ENCODE measurements at regions not wholly inside any gene's neighbourhood (a gene's known extent, or its start where the extent isn't known, plus 50 kb on each side); places are given as distances from the start of the nearest gene placed in this dataset.

GRCh38 chr3:168889666-168890065, 773.8 kb downstream of the MECOM start:
- DNase-seq (ENCODE audit: low spot score), result no peak

DNA sequence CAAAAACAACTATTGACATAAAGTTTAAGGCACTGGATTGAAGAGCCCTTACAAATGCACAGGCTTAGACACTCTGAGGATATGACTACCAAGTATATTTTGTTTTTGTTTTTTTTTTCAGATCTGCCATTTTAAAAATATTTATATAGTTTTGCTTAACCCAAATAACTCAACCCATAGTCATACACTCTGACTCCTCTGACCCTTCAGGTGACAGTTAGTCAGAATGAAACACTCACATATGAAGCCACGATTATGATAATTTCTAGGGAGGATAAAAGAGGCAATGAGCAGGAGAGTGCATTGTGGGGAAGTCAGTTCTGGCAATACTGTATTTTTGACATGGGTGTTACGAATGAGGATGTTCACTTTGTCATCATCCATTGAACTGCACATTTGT, 774.7 kb downstream of the MECOM start:
- DNase-seq (ENCODE audit: low spot score), result no peak

GRCh38 chr3:168885028-168885427, 778.5 kb downstream of the MECOM start:
- DNase-seq (ENCODE audit: low spot score), result no peak

GRCh38 chr3:168884353-168884903, 779.1 kb downstream of the MECOM start:
- peak; percentile 57 for DNase-seq (ENCODE audit: low spot score)

DNA sequence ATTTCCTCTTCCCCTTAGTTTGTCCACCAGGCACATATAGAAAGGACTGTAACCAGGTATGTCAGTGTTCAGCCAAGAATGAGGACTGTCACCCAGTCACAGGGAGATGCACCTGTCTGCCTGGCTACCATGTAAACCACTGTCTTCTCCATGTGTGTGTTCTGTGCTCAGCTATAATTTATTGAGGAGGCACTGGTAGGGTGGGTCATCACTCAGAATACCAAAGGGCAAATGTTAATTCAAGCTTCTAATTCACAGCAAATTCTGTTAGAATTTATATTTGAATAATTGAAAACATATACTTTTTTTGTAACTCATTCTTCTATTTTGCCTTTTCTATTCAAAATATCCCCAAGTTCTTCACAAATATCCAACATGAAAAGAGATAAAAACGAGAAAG, 780.4 kb downstream of the MECOM start:
- DNase-seq (ENCODE audit: low spot score), result no peak

DNA sequence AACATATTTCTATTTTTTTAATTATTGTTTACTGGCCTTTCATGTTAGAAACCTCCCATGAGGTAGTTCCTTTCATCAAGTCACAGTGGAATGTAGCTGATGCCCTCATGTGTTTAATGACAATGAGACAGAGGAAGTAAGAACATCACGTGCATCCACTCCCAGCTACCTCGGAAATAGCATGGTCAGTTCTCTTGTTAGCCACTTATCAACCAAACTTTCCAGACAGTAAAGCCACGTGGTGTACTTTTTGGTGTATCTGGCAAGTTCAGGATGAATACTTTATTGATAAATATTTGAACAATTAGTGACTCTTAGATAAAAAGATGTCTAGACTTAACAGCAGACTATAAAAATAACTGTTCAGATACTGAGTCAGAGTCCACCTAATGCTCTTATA, 781.7 kb downstream of the MECOM start:
- no peak for DNase-seq (ENCODE audit: low spot score)

GRCh38 chr3:168878655-168879054, 782.9 kb upstream of the GOLIM4 start:
- no peak for DNase-seq (ENCODE audit: low spot score)

DNA sequence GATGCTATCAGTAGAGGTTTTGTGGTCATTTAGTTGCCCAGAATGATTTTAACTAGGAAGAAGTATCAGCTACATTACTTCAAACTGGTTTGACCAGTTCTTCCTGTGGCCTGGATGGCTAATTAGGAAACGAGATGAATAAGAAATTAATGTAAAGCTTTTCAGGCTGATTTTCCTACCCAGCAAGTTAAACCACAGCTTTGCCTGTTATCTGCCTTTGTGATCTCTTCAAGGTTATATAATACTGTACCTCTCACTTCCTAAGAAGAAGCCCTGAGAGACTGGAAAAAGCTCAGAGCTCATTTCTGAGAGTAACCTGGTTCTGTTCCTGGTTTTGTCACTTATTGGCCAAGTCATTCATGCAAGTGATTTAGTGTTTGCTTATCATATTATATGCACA, 782.2 kb upstream of the GOLIM4 start:
- peak; percentile 43 for DNase-seq (ENCODE audit: low spot score)

GRCh38 chr3:168876346-168877035, 780.8 kb upstream of the GOLIM4 start:
- DNase-seq (ENCODE audit: low spot score), result no peak

DNA sequence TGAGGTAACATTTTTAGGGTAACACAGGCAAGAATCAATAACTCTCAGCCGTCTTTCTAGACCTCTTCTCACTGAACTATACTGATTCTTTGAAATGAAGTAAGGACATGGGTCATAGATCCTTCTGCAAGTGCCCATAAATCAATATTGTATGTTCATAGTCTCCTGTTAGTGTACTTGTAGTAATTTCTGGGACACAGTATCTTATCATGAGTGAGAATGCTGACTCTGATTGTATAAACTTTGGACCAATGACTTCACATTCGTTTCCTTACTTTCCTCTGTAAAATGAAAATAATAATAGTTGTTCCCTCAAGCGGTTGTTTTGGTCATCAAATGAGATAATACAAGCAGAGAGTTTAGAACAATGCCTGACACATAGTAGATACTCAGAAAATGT, 777.1 kb upstream of the GOLIM4 start:
- DNase-seq (ENCODE audit: low spot score), result no peak

GRCh38 chr3:168870892-168871291, 775.2 kb upstream of the GOLIM4 start:
- DNase-seq (ENCODE audit: low spot score), result no peak

DNA sequence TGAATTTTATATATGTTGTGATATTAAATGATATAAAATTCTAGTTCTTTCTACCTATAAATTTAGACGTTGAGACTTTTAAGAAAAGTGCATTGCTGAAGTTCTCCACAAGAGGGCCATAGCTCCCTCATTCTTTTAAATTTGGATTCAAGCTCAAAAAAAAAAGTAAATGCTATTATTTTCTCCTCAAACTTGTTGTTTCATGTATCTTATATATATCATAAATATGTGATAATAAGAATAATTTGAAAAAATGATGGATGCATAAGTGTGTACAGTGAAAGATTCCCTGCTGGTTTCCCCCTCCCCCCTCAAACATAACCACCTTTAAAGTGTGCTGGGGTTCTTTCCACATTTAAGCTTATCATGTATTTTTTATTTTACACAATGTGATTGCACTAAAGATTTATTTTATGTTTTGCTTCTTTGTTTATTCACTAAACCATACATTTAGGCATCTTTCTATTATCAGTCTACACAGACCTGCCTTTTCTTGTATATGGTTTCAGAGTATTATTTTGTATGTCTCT, 769.4 kb upstream of the GOLIM4 start:
- DNase-seq (ENCODE audit: low spot score), result peak; percentile 46

- no peak for DNase-seq (ENCODE audit: low spot score)
Observed at GRCh38 chr3:168864107-168865021, 768.6 kb upstream of the GOLIM4 start.

DNA sequence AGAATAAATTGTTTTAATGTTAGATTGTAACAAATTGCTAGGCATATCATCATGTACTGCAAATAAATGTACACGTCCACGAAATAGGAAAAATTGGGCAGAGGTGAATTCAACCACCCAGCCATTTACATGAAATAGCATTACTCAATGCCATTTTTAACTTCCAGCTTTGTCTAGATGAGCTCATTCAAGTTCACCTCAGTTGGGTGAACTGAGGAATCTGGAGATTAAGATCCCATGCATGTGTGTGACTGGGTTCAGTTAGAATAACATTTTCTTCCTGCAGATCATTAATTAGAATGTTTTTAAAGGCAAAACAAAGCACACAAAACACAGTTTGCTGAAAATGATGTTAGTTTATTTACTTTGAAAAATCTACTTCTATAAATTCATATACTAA, 767.8 kb upstream of the GOLIM4 start:
- DNase-seq (ENCODE audit: low spot score), result no peak

GRCh38 chr3:168862466-168862865, 766.7 kb upstream of the GOLIM4 start:
- DNase-seq (ENCODE audit: low spot score), result no peak

GRCh38 chr3:168860592-168860991, 764.9 kb upstream of the GOLIM4 start:
- no peak for DNase-seq (ENCODE audit: low spot score)

- no peak for DNase-seq (ENCODE audit: low spot score)
Observed at GRCh38 chr3:168860028-168860427, 764.3 kb upstream of the GOLIM4 start.

- DNase-seq (ENCODE audit: low spot score), result no peak
Observed at GRCh38 chr3:168859574-168859973, 763.9 kb upstream of the GOLIM4 start.

DNA sequence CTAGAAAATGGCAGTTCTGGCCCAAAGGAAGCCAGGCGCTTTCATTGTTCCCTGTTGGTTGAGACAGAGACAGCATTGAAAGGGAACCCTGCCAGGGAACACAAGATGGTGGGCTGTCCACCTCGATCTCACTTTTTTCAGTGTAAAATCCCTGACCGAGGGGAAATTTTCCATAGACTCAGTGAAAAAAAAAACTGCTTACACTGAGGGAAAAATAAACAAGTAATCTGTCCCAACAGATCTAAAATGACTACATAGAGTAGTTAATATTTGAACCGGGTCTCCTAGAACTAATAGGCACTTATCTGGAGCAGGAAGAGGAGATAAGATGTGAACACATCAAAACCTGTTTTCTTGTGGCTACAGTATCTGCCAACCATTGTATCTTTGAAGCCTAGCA, 763.4 kb upstream of the GOLIM4 start:
- no peak for DNase-seq (ENCODE audit: low spot score)

GRCh38 chr3:168858327-168858726, 762.6 kb upstream of the GOLIM4 start:
- DNase-seq (ENCODE audit: low spot score), result no peak

DNA sequence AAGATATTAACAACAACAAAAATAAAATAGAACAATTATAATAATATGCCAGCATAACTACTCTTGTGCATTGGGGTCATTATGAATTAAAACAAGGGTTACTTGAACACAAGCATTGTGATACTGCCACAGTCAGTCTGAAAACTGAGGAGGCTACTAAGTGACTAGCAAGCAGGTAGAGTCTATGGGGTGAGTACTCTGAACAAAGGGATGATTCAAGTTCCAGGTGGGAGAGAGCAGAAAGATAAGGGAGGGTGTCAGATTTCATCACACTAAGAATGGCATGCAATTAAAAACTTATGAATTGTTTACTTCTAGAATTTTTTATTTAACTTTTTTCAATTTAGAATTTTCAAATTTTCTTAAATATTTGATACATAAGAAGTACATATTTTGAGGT, 754.4 kb upstream of the GOLIM4 start:
- DNase-seq (ENCODE audit: low spot score), result no peak

GRCh38 chr3:168847291-168847883, 751.7 kb upstream of the GOLIM4 start:
- peak; percentile 61 for DNase-seq (ENCODE audit: low spot score)
